HG03575 (cell line): ENCODE measurements at regions not wholly inside any gene's neighbourhood (a gene's known extent, or its start where the extent isn't known, plus 50 kb on each side); places are given as distances from the start of the nearest gene placed in this dataset.
"Not testable (repeated sequence)": the region's sequence is repeated elsewhere in the genome, so short reads cannot be mapped to it uniquely, and the experiment has no call there.

Source experiments
- ATAC-seq: cut with Tn5 transposase; IDR thresholded peaks from one replicate; pipeline ENCODE4 v1.9.1; 2021; ENCODE audit not compliant: unreplicated experiment, insufficient number of reproducible peaks, low FRiP score; ENCODE audit errors: extremely low read depth

- no peak for ATAC-seq
Observed at GRCh38 chr14:86944434-86944833, 1048.5 kb downstream of the GALC start.

GRCh38 chr14:86943391-86944365 is 1049.3 kb downstream of the GALC start:
- no peak for ATAC-seq

- no peak for ATAC-seq
Observed at GRCh38 chr14:86942936-86943335, 1050.0 kb downstream of the GALC start.

- no peak for ATAC-seq
Observed at GRCh38 chr14:86940106-86940505, 1052.9 kb downstream of the GALC start.

GRCh38 chr14:86938320-86938719 is 1054.7 kb downstream of the GALC start:
- no peak for ATAC-seq

GRCh38 chr14:86936556-86936955 is 1056.4 kb downstream of the GALC start:
- ATAC-seq, result no peak

- ATAC-seq, result no peak
Observed at GRCh38 chr14:86935241-86935885, 1057.6 kb downstream of the GALC start.

- no peak for ATAC-seq
Observed at GRCh38 chr14:86933958-86934595, 1058.9 kb downstream of the GALC start.

- ATAC-seq, result no peak
Observed at GRCh38 chr14:86933460-86933859, 1059.5 kb downstream of the GALC start.

GRCh38 chr14:86915406-86915805 is 1077.6 kb downstream of the GALC start:
- ATAC-seq, result no peak

GRCh38 chr14:86912709-86913108 is 1080.3 kb downstream of the GALC start:
- no peak for ATAC-seq

GRCh38 chr14:86911486-86911885 is 1081.5 kb downstream of the GALC start:
- ATAC-seq, result no peak

GRCh38 chr14:86905386-86905926 is 1087.5 kb downstream of the GALC start:
- not testable (repeated sequence) for ATAC-seq

GRCh38 chr14:86902176-86902950 is 1090.6 kb downstream of the GALC start:
- no peak for ATAC-seq

GRCh38 chr14:86897704-86898513 is 1095.1 kb downstream of the GALC start:
- ATAC-seq, result no peak

- no peak for ATAC-seq
Observed at GRCh38 chr14:86897224-86897623, 1095.8 kb downstream of the GALC start.

- ATAC-seq, result no peak
Observed at GRCh38 chr14:86896701-86897100, 1096.3 kb downstream of the GALC start.
